ENCODE measurements at regions not wholly inside any gene's neighbourhood (a gene's known extent, or its start where the extent isn't known, plus 50 kb on each side); places are given as distances from the start of the nearest gene placed in this dataset.

GRCh38 chr7:84450772-84451171, 256.2 kb upstream of the SEMA3A start:
- Histone ChIP-seq H3K4me2 (ENCODE audit: low read depth, low read length, poor library complexity, severe bottlenecking) (no peak overlapping the region), H3K79me2 (ENCODE audit: insufficient read depth, low read length) (no peaks in the 10 kb centered on the region), H3K4me1 (ENCODE audit: insufficient read depth, low read length, poor library complexity, severe bottlenecking) (no peaks in the 10 kb centered on the region), H3K9me3 (ENCODE audit: insufficient read depth, low read depth, low read length) (no peaks in the 10 kb centered on the region), H3K4me3 (ENCODE audit: low read length, poor library complexity, severe bottlenecking) (no peak overlapping the region), H3K27me3 (ENCODE audit: insufficient read depth, low read length, poor library complexity, severe bottlenecking) (no peaks in the 10 kb centered on the region), H2AFZ (ENCODE audit: low read length) (no peak overlapping the region), H3K9me2 (replicated peaks; ENCODE audit: low read depth, low read length) (no peaks in the 10 kb centered on the region), H3K9ac (ENCODE audit: low read depth, low read length, poor library complexity, severe bottlenecking) (no peak overlapping the region), H4K20me1 (ENCODE audit: insufficient read depth, low read length, poor library complexity, severe bottlenecking) (no peaks in the 10 kb centered on the region), H3K36me3 (ENCODE audit: insufficient read depth, low read length) (no peaks in the 10 kb centered on the region), H3F3A (ENCODE audit: low read depth) (no peaks in the 10 kb centered on the region)
- no peak for TF ChIP-seq EZH2phosphoT487 (IDR thresholded peaks at IDR 0.05; ENCODE audit: borderline replicate concordance)
- TF ChIP-seq, protein P1, sequence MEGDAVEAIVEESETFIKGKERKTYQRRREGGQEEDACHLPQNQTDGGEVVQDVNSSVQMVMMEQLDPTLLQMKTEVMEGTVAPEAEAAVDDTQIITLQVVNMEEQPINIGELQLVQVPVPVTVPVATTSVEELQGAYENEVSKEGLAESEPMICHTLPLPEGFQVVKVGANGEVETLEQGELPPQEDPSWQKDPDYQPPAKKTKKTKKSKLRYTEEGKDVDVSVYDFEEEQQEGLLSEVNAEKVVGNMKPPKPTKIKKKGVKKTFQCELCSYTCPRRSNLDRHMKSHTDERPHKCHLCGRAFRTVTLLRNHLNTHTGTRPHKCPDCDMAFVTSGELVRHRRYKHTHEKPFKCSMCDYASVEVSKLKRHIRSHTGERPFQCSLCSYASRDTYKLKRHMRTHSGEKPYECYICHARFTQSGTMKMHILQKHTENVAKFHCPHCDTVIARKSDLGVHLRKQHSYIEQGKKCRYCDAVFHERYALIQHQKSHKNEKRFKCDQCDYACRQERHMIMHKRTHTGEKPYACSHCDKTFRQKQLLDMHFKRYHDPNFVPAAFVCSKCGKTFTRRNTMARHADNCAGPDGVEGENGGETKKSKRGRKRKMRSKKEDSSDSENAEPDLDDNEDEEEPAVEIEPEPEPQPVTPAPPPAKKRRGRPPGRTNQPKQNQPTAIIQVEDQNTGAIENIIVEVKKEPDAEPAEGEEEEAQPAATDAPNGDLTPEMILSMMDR (conservative IDR thresholded peaks at IDR 0.05; ENCODE audit: low read length): no peak

DNA sequence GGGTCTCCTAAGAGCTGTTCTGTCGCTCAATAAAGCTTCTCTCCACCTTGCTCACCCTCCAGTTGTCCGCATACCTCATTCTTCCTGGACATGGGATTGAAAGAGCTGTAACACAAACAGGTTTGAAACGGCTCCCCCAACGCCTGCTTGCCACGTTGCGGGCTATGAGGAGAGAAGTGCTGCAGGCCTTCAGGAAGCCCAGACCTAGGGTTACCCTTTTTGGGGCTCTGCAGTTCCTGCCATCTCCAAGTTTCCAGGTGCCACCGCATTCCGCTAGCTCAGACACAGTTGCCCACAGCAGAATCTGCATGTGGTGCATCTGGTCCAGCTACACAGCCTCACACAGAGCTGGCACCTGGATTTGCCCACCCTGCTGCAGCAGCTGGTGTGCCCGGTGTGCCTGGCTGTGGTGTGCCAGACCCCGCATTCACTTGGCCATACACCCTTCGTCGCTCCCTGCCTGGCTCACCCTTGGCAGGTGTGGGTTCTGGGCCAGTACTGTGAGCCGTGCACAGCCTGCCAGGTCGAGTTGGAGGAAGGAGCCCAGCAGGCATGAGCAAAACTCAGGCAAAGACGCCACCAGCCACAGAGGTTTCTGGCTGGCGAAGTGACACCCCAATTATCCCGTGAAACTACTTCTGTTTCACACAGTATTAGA, 253.2 kb upstream of the SEMA3A start:
- Histone ChIP-seq H3K9me3 (ENCODE audit: insufficient read depth, low read depth, low read length) (no peaks in the 10 kb centered on the region), H4K20me1 (ENCODE audit: insufficient read depth, low read length, poor library complexity, severe bottlenecking) (no peaks in the 10 kb centered on the region), H3K4me3 (ENCODE audit: low read length, poor library complexity, severe bottlenecking) (no peak overlapping the region), H3K27me3 (ENCODE audit: insufficient read depth, low read length, poor library complexity, severe bottlenecking) (no peaks in the 10 kb centered on the region), H3K9ac (ENCODE audit: low read depth, low read length, poor library complexity, severe bottlenecking) (no peak overlapping the region), H3K36me3 (ENCODE audit: insufficient read depth, low read length) (no peaks in the 10 kb centered on the region), H3K9me2 (replicated peaks; ENCODE audit: low read depth, low read length) (no peaks in the 10 kb centered on the region), H3K4me2 (ENCODE audit: low read depth, low read length, poor library complexity, severe bottlenecking) (no peak overlapping the region), H3K4me1 (ENCODE audit: insufficient read depth, low read length, poor library complexity, severe bottlenecking) (no peaks in the 10 kb centered on the region), H3K79me2 (ENCODE audit: insufficient read depth, low read length) (no peaks in the 10 kb centered on the region), H2AFZ (ENCODE audit: low read length) (no peak overlapping the region), H3F3A (ENCODE audit: low read depth) (no peaks in the 10 kb centered on the region)
- TF ChIP-seq EZH2phosphoT487 (IDR thresholded peaks at IDR 0.05; ENCODE audit: borderline replicate concordance): no peak
- TF ChIP-seq, protein P1 (conservative IDR thresholded peaks at IDR 0.05; ENCODE audit: low read length): no peak

- Histone ChIP-seq H3K9me3 (ENCODE audit: insufficient read depth, low read depth, low read length) (no peaks in the 10 kb centered on the region), H2AFZ (ENCODE audit: low read length) (no peak overlapping the region), H3K4me2 (ENCODE audit: low read depth, low read length, poor library complexity, severe bottlenecking) (no peak overlapping the region), H3K4me3 (ENCODE audit: low read length, poor library complexity, severe bottlenecking) (no peak overlapping the region), H4K20me1 (ENCODE audit: insufficient read depth, low read length, poor library complexity, severe bottlenecking) (no peaks in the 10 kb centered on the region), H3K9me2 (replicated peaks; ENCODE audit: low read depth, low read length) (no peaks in the 10 kb centered on the region), H3K9ac (ENCODE audit: low read depth, low read length, poor library complexity, severe bottlenecking) (no peak overlapping the region), H3K79me2 (ENCODE audit: insufficient read depth, low read length) (no peaks in the 10 kb centered on the region), H3K27me3 (ENCODE audit: insufficient read depth, low read length, poor library complexity, severe bottlenecking) (no peaks in the 10 kb centered on the region), H3K4me1 (ENCODE audit: insufficient read depth, low read length, poor library complexity, severe bottlenecking) (no peaks in the 10 kb centered on the region), H3F3A (ENCODE audit: low read depth) (no peaks in the 10 kb centered on the region), H3K36me3 (ENCODE audit: insufficient read depth, low read length) (no peaks in the 10 kb centered on the region)
- TF ChIP-seq EZH2phosphoT487 (IDR thresholded peaks at IDR 0.05; ENCODE audit: borderline replicate concordance): no peak
- TF ChIP-seq, protein P1 (conservative IDR thresholded peaks at IDR 0.05; ENCODE audit: low read length): no peak
Observed at GRCh38 chr7:84446991-84447480, 252.4 kb upstream of the SEMA3A start.

All from Loucy (cell line).